ENCODE measurements at regions not wholly inside any gene's neighbourhood (a gene's known extent, or its start where the extent isn't known, plus 50 kb on each side); places are given as distances from the start of the nearest gene placed in this dataset.

- no peak for DNase-seq
Measured at GRCh38 chr15:93861956-93862741, 369.2 kb upstream of the MCTP2 start.

GRCh38 chr15:93861413-93861812, 369.9 kb upstream of the MCTP2 start:
- no peak for DNase-seq

- DNase-seq, result no peak
Measured at GRCh38 chr15:93860701-93861100, 370.7 kb upstream of the MCTP2 start.

GRCh38 chr15:93859176-93859575, 372.2 kb upstream of the MCTP2 start:
- no peak for DNase-seq

GRCh38 chr15:93855181-93855826, 376.1 kb upstream of the MCTP2 start:
- DNase-seq, result no peak

- DNase-seq, result no peak
Measured at GRCh38 chr15:93854088-93854487, 377.3 kb upstream of the MCTP2 start.

GRCh38 chr15:93852761-93853160, 378.6 kb upstream of the MCTP2 start:
- DNase-seq, result no peak

- no peak for DNase-seq
Measured at GRCh38 chr15:93848490-93848889, 382.9 kb upstream of the MCTP2 start.

- no peak for DNase-seq
Measured at GRCh38 chr15:93848076-93848475, 383.3 kb upstream of the MCTP2 start.

- DNase-seq, result no peak
Measured at GRCh38 chr15:93846148-93846547, 385.2 kb upstream of the MCTP2 start.

- DNase-seq, result no peak
Measured at GRCh38 chr15:93837450-93837849, 393.9 kb upstream of the MCTP2 start.

- no peak for DNase-seq
Measured at GRCh38 chr15:93835344-93835743, 396.0 kb upstream of the MCTP2 start.

GRCh38 chr15:93831641-93832040, 399.7 kb upstream of the MCTP2 start:
- DNase-seq, result no peak

GRCh38 chr15:93830221-93831080, 400.9 kb upstream of the MCTP2 start:
- DNase-seq, result no peak

GRCh38 chr15:93829115-93829870, 402.1 kb upstream of the MCTP2 start:
- no peak for DNase-seq

- no peak for DNase-seq
Measured at GRCh38 chr15:93826790-93827189, 404.6 kb upstream of the MCTP2 start.

- no peak for DNase-seq
Measured at GRCh38 chr15:93826293-93826692, 405.1 kb upstream of the MCTP2 start.

GRCh38 chr15:93825682-93826081, 405.7 kb upstream of the MCTP2 start:
- DNase-seq, result no peak

- no peak for DNase-seq
Measured at GRCh38 chr15:93823971-93824913, 407.1 kb upstream of the MCTP2 start.

- DNase-seq, result no peak
Measured at GRCh38 chr15:93820566-93820965, 410.8 kb upstream of the MCTP2 start.

GRCh38 chr15:93819826-93820225, 411.5 kb upstream of the MCTP2 start:
- DNase-seq, result no peak

GRCh38 chr15:93816815-93817214, 414.5 kb upstream of the MCTP2 start:
- DNase-seq, result no peak

Data from stimulated activated CD4-positive, alpha-beta T cell treated with anti-CD3 and anti-CD28 coated beads, Interleukin-15, amount 100 ng/mL, for 24 hours (primary cell).